NT2/D1 (cell line): ENCODE measurements at regions not wholly inside any gene's neighbourhood (a gene's known extent, or its start where the extent isn't known, plus 50 kb on each side); places are given as distances from the start of the nearest gene placed in this dataset.
"Not testable (repeated sequence)": the region's sequence is repeated elsewhere in the genome, so short reads cannot be mapped to it uniquely, and the experiment has no call there.

Experiments used
- DNase-seq: peaks from one replicate; pipeline ENCODE4 v3.0.0-alpha.2; 2011; ENCODE audit warnings: low read depth, low spot score
- H3K27me3 ChIP-seq: 2 replicates; pipeline ENCODE4 v1.6.0; 2011; ENCODE audit warnings: mild to moderate bottlenecking; ENCODE audit not compliant: insufficient read length, insufficient read depth
- H3K36me3 ChIP-seq: 2 replicates; pipeline ENCODE4 v1.6.1; 2011; ENCODE audit warnings: mild to moderate bottlenecking, low read length, mixed read lengths; ENCODE audit not compliant: insufficient read depth, insufficient read length
- H3K4me1 ChIP-seq: 2 replicates; pipeline ENCODE4 v1.5.1; 2011; ENCODE audit not compliant: insufficient read depth, insufficient read length
- H3K4me3 ChIP-seq: 2 replicates; pipeline ENCODE4 v1.5.1; 2011; ENCODE audit warnings: low read depth; ENCODE audit not compliant: insufficient read length
- H3K9ac ChIP-seq: 2 replicates; pipeline ENCODE4 v1.6.0; 2011; ENCODE audit warnings: low read depth; ENCODE audit not compliant: insufficient read length
- H3K9me3 ChIP-seq: 2 replicates; pipeline ENCODE4 v1.5.1; 2011; ENCODE audit warnings: mild to moderate bottlenecking, low read length; ENCODE audit not compliant: insufficient read depth
- SUZ12 ChIP-seq: IDR thresholded peaks from 2 replicates; pipeline ENCODE4 v1.6.1; 2011; ENCODE audit not compliant: insufficient read length, insufficient read depth; ENCODE audit errors: extremely low read depth
- YY1 ChIP-seq: IDR thresholded peaks from 2 replicates; pipeline ENCODE4 v1.6.1; 2011; ENCODE audit not compliant: insufficient read length, insufficient read depth
- ZNF274 ChIP-seq: IDR thresholded peaks from 2 replicates; pipeline ENCODE4 v1.6.1; 2011; ENCODE audit warnings: mild to moderate bottlenecking, low read depth, low read length

DNA sequence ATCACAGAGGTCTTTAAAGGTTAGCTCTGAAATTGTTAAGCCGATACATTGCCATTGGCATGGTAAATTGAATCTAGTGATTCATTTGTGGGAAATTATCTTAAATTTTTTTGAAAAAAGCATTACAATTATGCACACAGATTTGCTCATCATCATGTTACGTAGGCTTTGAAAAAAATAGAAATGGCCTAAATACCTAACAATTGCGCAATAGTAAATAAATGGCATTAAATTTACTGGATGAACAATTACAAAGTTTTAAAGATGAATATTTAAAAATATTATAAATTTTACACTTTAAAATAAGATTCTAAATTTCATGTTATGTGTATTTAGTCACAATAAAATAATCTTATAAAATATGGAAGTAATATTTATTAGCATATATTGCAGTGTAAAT, 171.3 kb downstream of the RPRM start:
- H3K27me3 ChIP-seq = no peaks in the 10 kb centered on the region
- H3K9me3 ChIP-seq = no peaks in the 10 kb centered on the region
- H3K36me3 ChIP-seq = no peaks in the 10 kb centered on the region
- H3K4me3 ChIP-seq = no peak overlapping the region
- H3K9ac ChIP-seq = no peak overlapping the region
- no peak for TF ChIP-seq SUZ12
- TF ChIP-seq ZNF274 = no peak
- no peak for TF ChIP-seq YY1
- no peaks in the 10 kb centered on the region for H3K4me1 ChIP-seq
- no peak for DNase-seq

DNA sequence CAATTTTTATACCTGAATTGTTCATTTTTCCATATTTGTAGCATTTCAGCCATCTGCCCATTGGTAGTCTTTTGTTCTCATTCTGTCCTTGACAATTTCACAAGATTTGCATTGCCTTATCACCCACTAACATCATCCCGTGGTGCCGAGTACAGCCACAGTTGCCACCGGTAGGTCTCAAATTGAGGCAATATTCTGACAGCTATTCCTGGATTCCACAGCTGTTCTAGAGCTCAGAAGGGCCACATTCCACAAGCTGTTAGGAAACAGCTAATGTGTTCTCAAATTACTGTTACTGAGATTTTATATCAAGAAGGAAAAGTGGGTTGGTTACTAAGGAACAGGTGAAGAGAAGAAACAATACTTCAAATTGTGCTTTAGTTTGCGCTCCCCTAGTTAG, 178.8 kb downstream of the RPRM start:
- no peaks in the 10 kb centered on the region for H3K36me3 ChIP-seq
- H3K9ac ChIP-seq = no peak overlapping the region
- TF ChIP-seq ZNF274 (no peak), SUZ12 (no peak), YY1 (no peak)
- H3K9me3 ChIP-seq = no peaks in the 10 kb centered on the region
- no peaks in the 10 kb centered on the region for H3K4me1 ChIP-seq
- DNase-seq = no peak
- no peaks in the 10 kb centered on the region for H3K27me3 ChIP-seq
- H3K4me3 ChIP-seq = no peak overlapping the region

GRCh38 chr2:153299217-153299616, 179.3 kb downstream of the RPRM start:
- H3K9ac ChIP-seq = no peak overlapping the region
- TF ChIP-seq ZNF274 = no peak
- TF ChIP-seq SUZ12 = no peak
- TF ChIP-seq YY1 = no peak
- H3K36me3 ChIP-seq = no peaks in the 10 kb centered on the region
- no peak for DNase-seq
- no peaks in the 10 kb centered on the region for H3K9me3 ChIP-seq
- no peaks in the 10 kb centered on the region for H3K4me1 ChIP-seq
- H3K4me3 ChIP-seq = no peak overlapping the region
- H3K27me3 ChIP-seq = no peaks in the 10 kb centered on the region

GRCh38 chr2:153294199-153294786, 184.3 kb downstream of the RPRM start:
- H3K36me3 ChIP-seq = no peaks in the 10 kb centered on the region
- H3K27me3 ChIP-seq = no peaks in the 10 kb centered on the region
- no peak overlapping the region for H3K4me3 ChIP-seq
- H3K9ac ChIP-seq = no peak overlapping the region
- TF ChIP-seq ZNF274 (no peak), YY1 (no peak), SUZ12 (no peak)
- no peaks in the 10 kb centered on the region for H3K4me1 ChIP-seq
- H3K9me3 ChIP-seq = no peaks in the 10 kb centered on the region
- DNase-seq = no peak

GRCh38 chr2:153291718-153292117, 186.8 kb downstream of the RPRM start:
- Histone ChIP-seq H3K4me3 (no peak overlapping the region), H3K36me3 (no peaks in the 10 kb centered on the region), H3K4me1 (no peaks in the 10 kb centered on the region), H3K9me3 (no peaks in the 10 kb centered on the region), H3K9ac (no peak overlapping the region), H3K27me3 (no peaks in the 10 kb centered on the region)
- TF ChIP-seq YY1 = no peak
- no peak for TF ChIP-seq SUZ12
- no peak for TF ChIP-seq ZNF274
- no peak for DNase-seq

GRCh38 chr2:153287109-153287801, 191.3 kb downstream of the RPRM start:
- peak; percentile 36 for DNase-seq
- no peak overlapping the region for H3K4me3 ChIP-seq
- H3K36me3 ChIP-seq = no peaks in the 10 kb centered on the region
- H3K9ac ChIP-seq = no peak overlapping the region
- peaks cover 3% of the 10 kb centered on the region for H3K4me1 ChIP-seq
- H3K27me3 ChIP-seq = no peaks in the 10 kb centered on the region
- peaks cover 17% of the 10 kb centered on the region; the same call in 1 of the 2 replicates for H3K9me3 ChIP-seq
- TF ChIP-seq YY1 = no peak
- TF ChIP-seq ZNF274 = no peak
- TF ChIP-seq SUZ12 = no peak

DNA sequence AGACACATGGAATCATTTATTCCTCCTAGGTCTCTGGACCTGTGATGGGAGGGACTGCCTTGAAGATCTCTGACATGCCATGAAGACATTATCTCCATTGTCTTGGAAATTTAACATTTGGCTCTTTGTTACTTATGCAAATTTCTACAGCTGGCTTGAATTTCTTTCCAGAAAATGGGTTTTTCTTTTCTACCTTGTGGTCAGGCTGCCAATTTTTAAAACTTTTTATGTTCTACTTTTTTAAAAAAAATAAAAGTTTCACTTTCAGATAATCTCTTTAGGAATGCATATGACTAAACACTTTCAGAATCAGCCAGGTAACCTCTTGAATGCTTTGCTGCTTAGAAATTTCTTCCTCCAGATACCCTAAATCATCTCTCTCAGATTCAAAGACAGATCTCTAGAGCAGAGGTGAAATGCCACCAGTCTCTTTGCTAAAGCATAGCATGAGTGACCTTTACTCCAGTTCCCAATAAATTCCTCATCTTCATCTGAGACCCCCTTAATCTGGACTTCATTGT, 209.6 kb downstream of the RPRM start:
- Histone ChIP-seq H3K9ac (no peak overlapping the region), H3K4me1 (no peaks in the 10 kb centered on the region), H3K9me3 (peaks cover 26% of the 10 kb centered on the region), H3K36me3 (no peaks in the 10 kb centered on the region), H3K4me3 (no peak overlapping the region), H3K27me3 (no peaks in the 10 kb centered on the region)
- DNase-seq = no peak
- TF ChIP-seq ZNF274 = no peak
- no peak for TF ChIP-seq YY1
- no peak for TF ChIP-seq SUZ12

- H3K36me3 ChIP-seq, H3K9ac ChIP-seq, DNase-seq, H3K27me3 ChIP-seq, H3K4me1 ChIP-seq, H3K9me3 ChIP-seq: not testable (repeated sequence)
- peak overlapping the region; percentile 11 for H3K4me3 ChIP-seq
These were observed 221.7 kb downstream of the RPRM start for GRCh38 chr2:153256876-153257275.

- H3K27me3 ChIP-seq, DNase-seq, H3K36me3 ChIP-seq, H3K9ac ChIP-seq, H3K4me3 ChIP-seq, H3K9me3 ChIP-seq, H3K4me1 ChIP-seq: not testable (repeated sequence)
These were observed 231.9 kb downstream of the RPRM start for GRCh38 chr2:153246636-153247035.
